Lung (tissue), 11 donors: ENCODE measurements at regions not wholly inside any gene's neighbourhood (a gene's known extent, or its start where the extent isn't known, plus 50 kb on each side); places are given as distances from the start of the nearest gene placed in this dataset.

Source experiments
- ATAC-seq: fragments of 200-7000 bp; cut with Tn5 transposase; one replicate; pipeline ENCODE4 v1.9.1; 2020; ENCODE audit warnings: moderate number of reproducible peaks; ENCODE audit not compliant: insufficient read depth, low FRiP score
- DNase-seq, 3 donors: peaks; one replicate each; pipeline ENCODE4 v3.0.0-alpha.2; 2013 to 2017
- H3K27ac ChIP-seq, 2 donors: one replicate each; pipeline ENCODE4 v1.5.1; 2013; ENCODE audit warnings: mild to moderate bottlenecking in 2 of 2, moderate library complexity in 2 of 2, control low read depth in 1 of 2, inconsistent platforms in 1 of 2, low read depth in 1 of 2, low read length in 1 of 2
- H3K27me3 ChIP-seq, 3 donors: one replicate each; pipeline ENCODE4 v1.5.1; 2013; ENCODE audit warnings: low read length in 2 of 3; ENCODE audit not compliant: control insufficient read depth in 3 of 3, insufficient read depth in 3 of 3
- H3K36me3 ChIP-seq, 4 donors: one replicate each; pipeline ENCODE4 v1.5.1; 2013; ENCODE audit warnings: low read length in 4 of 4, mild to moderate bottlenecking in 1 of 4, moderate library complexity in 1 of 4; ENCODE audit not compliant: control insufficient read depth in 4 of 4, insufficient read depth in 4 of 4
- H3K4me1 ChIP-seq, 5 donors: one replicate each; pipeline ENCODE4 v1.5.1; 2013; ENCODE audit warnings: low read length in 5 of 5, mild to moderate bottlenecking in 2 of 5, moderate library complexity in 1 of 5; ENCODE audit not compliant: control insufficient read depth in 5 of 5, insufficient read depth in 5 of 5
- H3K4me3 ChIP-seq: one replicate; pipeline ENCODE4 v1.5.1; 2013; ENCODE audit warnings: mild to moderate bottlenecking, control low read depth, moderate library complexity
- H3K9ac ChIP-seq, 2 donors: one replicate each; pipeline ENCODE4 v1.5.1; 2013; ENCODE audit warnings: low read length in 2 of 2, control low read depth in 1 of 2; ENCODE audit not compliant: insufficient read depth in 1 of 2
- H3K9me3 ChIP-seq, 4 donors: one replicate each; pipeline ENCODE4 v1.5.1; 2013; ENCODE audit warnings: low read length in 3 of 4, mild to moderate bottlenecking in 1 of 4, moderate library complexity in 1 of 4; ENCODE audit not compliant: control insufficient read depth in 4 of 4, insufficient read depth in 3 of 4
- CTCF ChIP-seq: IDR thresholded peaks from 2 replicates; pipeline ENCODE4 v1.5.1; 2012; ENCODE audit warnings: mild to moderate bottlenecking; ENCODE audit errors: control extremely low read depth, extremely low read depth
- WGBS, 2 donors: extraction: QIAGEN DNeasy Blood & Tissue Kit; methylation state at CpG; one replicate each; pipeline ENCODE4 v1.1.7; 2013; 5-methylcytosine and 5-hydroxymethylcytosine counted together
- donor health status: control.
- donor health status: control.
- donor health status: Bipolar disorder and iron deficiency.
- donor health status: healthy.
- donor health status: DM: yes; HTN: yes; CAD: no.

GRCh38 chr3:76266511-76266910, 481.2 kb upstream of the ZNF717 start:
- Histone ChIP-seq H3K27me3 (no peaks in the 10 kb centered on the region), H3K9me3 (no peaks in the 10 kb centered on the region), H3K36me3 (no peaks in the 10 kb centered on the region), H3K4me1 (peaks cover 0 to 7% (median 0%) of the 10 kb centered on the region in 5 donors), H3K4me3 (no peak overlapping the region), H3K9ac (no peak overlapping the region), H3K27ac (no peak overlapping the region)
- DNase-seq: peak in 2 of 3 donors; percentile 65
- TF ChIP-seq CTCF: no peak
- 71 to 74% methylated on average over 1 of the region's 1 CpG for WGBS, 2 donors
- ATAC-seq: no peak

- H3K27me3 ChIP-seq: no peaks in the 10 kb centered on the region
- H3K27ac ChIP-seq: no peak overlapping the region
- no peak overlapping the region for H3K4me3 ChIP-seq
- no peak for TF ChIP-seq CTCF
- H3K36me3 ChIP-seq: no peaks in the 10 kb centered on the region
- H3K9me3 ChIP-seq: no peaks in the 10 kb centered on the region
- DNase-seq (no peak), ATAC-seq (no peak)
- H3K4me1 ChIP-seq: peaks cover 0 to 7% (median 0%) of the 10 kb centered on the region in 5 donors
- H3K9ac ChIP-seq: no peak overlapping the region
- WGBS, 2 donors: 87 to 88% methylated on average over 4 of the region's 4 CpGs
These were observed 482.6 kb upstream of the ZNF717 start for GRCh38 chr3:76267851-76268380.

GRCh38 chr3:76293856-76294255, 508.5 kb upstream of the ZNF717 start:
- no peak for TF ChIP-seq CTCF
- H3K4me3 ChIP-seq: no peak overlapping the region
- WGBS, 2 donors: 88 to 92% methylated on average over 9 of the region's 9 CpGs
- H3K27me3 ChIP-seq: no peaks in the 10 kb centered on the region
- peaks cover 0 to 4% (median 0%) of the 10 kb centered on the region in 4 donors for H3K9me3 ChIP-seq
- ATAC-seq: no peak
- no peak for DNase-seq
- H3K9ac ChIP-seq: no peak overlapping the region
- no peak overlapping the region for H3K27ac ChIP-seq
- peaks cover 0 to 6% (median 0%) of the 10 kb centered on the region in 5 donors for H3K4me1 ChIP-seq
- H3K36me3 ChIP-seq: no peaks in the 10 kb centered on the region

- peaks cover 0 to 2% (median 0%) of the 10 kb centered on the region in 4 donors for H3K9me3 ChIP-seq
- 64 to 75% methylated on average over 2 of the region's 2 CpGs for whole genome bisulfite sequencing, 2 donors
- H3K27me3 ChIP-seq: no peaks in the 10 kb centered on the region
- no peak overlapping the region for H3K27ac ChIP-seq
- ATAC-seq: no peak
- no peaks in the 10 kb centered on the region for H3K36me3 ChIP-seq
- H3K4me3 ChIP-seq: no peak overlapping the region
- no peak for TF ChIP-seq CTCF
- no peak overlapping the region for H3K9ac ChIP-seq
- DNase-seq: no peak
- peaks cover 0 to 6% (median 0%) of the 10 kb centered on the region in 5 donors for H3K4me1 ChIP-seq
These were observed 515.4 kb upstream of the ZNF717 start for GRCh38 chr3:76300746-76301145.
